Psoas muscle (tissue), 7 donors: ENCODE measurements at regions not wholly inside any gene's neighbourhood (a gene's known extent, or its start where the extent isn't known, plus 50 kb on each side); places are given as distances from the start of the nearest gene placed in this dataset.

ENCODE experiments used
- ATAC-seq, 4 donors: fragments of 200-7000 bp; cut with Tn5 transposase; one replicate each; pipeline ENCODE4 v1.9.1; 2020; ENCODE audit warnings: moderate library complexity in 3 of 4, mild to moderate bottlenecking in 2 of 4
- DNase-seq, 2 donors: peaks; one replicate each; pipeline ENCODE4 v3.0.0-alpha.2; 2020
- H3K27ac ChIP-seq: fragments of 200-600 bp; one replicate; pipeline ENCODE4 v1.8.0; 2022
- H3K27me3 ChIP-seq, 3 donors: fragments of 200-600 bp in 1 of 3; one replicate each; pipeline versions ENCODE4 v1.6.1 to v1.8.0; 2013 to 2022; ENCODE audit warnings: low read length in 2 of 3, mild to moderate bottlenecking in 2 of 3, moderate library complexity in 1 of 3; ENCODE audit not compliant: insufficient read depth in 3 of 3
- H3K36me3 ChIP-seq, 2 donors: fragments of 200-600 bp in 1 of 2; one replicate each; pipeline versions ENCODE4 v1.6.1 to v1.8.0; 2013 to 2022; ENCODE audit warnings: low read depth in 1 of 2, mild to moderate bottlenecking in 1 of 2, moderate library complexity in 1 of 2; ENCODE audit not compliant: insufficient read depth in 1 of 2
- H3K4me1 ChIP-seq: fragments of 200-600 bp; one replicate; pipeline ENCODE4 v1.8.0; 2022
- H3K4me3 ChIP-seq: fragments of 200-600 bp; one replicate; pipeline ENCODE4 v1.8.0; 2022; ENCODE audit warnings: mild to moderate bottlenecking
- H3K9me3 ChIP-seq: fragments of 200-600 bp; one replicate; pipeline ENCODE4 v1.8.0; 2022
- WGBS, 3 donors: extraction: QIAGEN DNeasy Blood & Tissue Kit; methylation state at CpG; one replicate each; pipeline versions ENCODE4 v1.1.6 to v1.1.7; 2013; 5-methylcytosine and 5-hydroxymethylcytosine counted together
- intact Hi-C, 2 donors: fragments of 100-400 bp; cut with DNase I; formaldehyde crosslinking; loops; one replicate each; pipeline versions ENCODE4 v1.11.0 to v1.14.2; 2022
- TF ChIP-seq, protein P1 (sequence below): fragments of 200-600 bp; IDR thresholded peaks from one replicate; pipeline ENCODE4 v1.8.0; 2022; ENCODE audit warnings: antibody characterized with exemption
- donor health status: healthy with polysubstance abuse.
- donor health status: DM: no; HTN: no; CAD: no; lungs with moderate emphysema.
- donor health status: Bipolar disorder and iron deficiency.
- donor health status: healthy.
- donor health status: DM: yes; HTN: yes; CAD: no.
- donor health status: DM: no; HTN: no; CAD: no.
- donor health status: DM: yes; HTN: yes; CAD: no.

DNA sequence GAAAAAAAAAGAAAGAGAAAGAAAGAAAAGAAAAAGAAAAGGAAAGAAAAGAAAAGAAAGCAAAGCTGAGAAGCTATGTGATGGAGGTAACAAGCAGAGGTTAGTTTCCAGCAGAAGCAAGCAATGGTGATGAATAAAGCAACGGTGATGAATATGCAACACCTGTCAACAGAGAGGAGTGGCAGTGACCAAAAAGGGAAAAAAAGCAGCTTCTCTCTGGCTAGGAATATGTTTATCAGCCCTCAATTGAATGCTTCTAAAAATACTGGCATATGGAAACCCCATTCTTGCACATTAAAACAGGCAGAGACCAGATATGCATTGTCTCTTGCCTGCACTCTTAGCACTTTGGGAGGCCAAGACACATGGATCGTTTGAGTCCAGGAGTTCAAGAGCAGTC is 100.9 kb downstream of the GJA1 start:
- no peak for ATAC-seq
- no peaks in the 10 kb centered on the region for H3K36me3 ChIP-seq
- TF ChIP-seq, protein P1, sequence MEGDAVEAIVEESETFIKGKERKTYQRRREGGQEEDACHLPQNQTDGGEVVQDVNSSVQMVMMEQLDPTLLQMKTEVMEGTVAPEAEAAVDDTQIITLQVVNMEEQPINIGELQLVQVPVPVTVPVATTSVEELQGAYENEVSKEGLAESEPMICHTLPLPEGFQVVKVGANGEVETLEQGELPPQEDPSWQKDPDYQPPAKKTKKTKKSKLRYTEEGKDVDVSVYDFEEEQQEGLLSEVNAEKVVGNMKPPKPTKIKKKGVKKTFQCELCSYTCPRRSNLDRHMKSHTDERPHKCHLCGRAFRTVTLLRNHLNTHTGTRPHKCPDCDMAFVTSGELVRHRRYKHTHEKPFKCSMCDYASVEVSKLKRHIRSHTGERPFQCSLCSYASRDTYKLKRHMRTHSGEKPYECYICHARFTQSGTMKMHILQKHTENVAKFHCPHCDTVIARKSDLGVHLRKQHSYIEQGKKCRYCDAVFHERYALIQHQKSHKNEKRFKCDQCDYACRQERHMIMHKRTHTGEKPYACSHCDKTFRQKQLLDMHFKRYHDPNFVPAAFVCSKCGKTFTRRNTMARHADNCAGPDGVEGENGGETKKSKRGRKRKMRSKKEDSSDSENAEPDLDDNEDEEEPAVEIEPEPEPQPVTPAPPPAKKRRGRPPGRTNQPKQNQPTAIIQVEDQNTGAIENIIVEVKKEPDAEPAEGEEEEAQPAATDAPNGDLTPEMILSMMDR, result no peak
- no peaks in the 10 kb centered on the region for H3K9me3 ChIP-seq
- intact Hi-C loops, result no loop called here
- WGBS, 3 donors, result 61 to 71% (median 64%) methylated on average over 2 of the region's 2 CpGs
- H3K4me1 ChIP-seq, result no peaks in the 10 kb centered on the region
- no peak overlapping the region for H3K4me3 ChIP-seq
- H3K27ac ChIP-seq, result no peak overlapping the region
- no peak for DNase-seq
- H3K27me3 ChIP-seq, result no peaks in the 10 kb centered on the region

DNA sequence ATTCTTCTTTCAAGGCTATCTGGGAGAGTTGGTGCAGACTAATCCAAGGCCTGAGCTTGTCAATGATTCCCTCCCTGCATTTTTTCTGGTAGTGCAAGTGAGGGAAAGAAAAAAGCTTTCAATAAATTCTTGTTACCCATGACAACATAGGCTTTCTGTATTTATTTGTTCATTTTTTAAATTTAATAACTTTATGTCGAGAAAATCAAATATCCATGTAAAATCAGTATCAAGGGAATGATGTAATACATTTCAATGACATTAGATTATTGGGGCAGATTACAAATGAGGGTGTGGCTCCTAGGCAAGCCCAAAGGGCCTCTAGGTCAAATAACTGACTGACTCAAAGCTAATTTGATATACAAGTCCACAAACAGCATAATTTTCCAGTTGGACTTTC is 104.0 kb downstream of the GJA1 start:
- TF ChIP-seq, protein P1, result no peak
- Histone ChIP-seq H3K4me3 (no peak overlapping the region), H3K27ac (no peak overlapping the region), H3K9me3 (no peaks in the 10 kb centered on the region), H3K36me3 (no peaks in the 10 kb centered on the region), H3K4me1 (no peaks in the 10 kb centered on the region), H3K27me3 (no peaks in the 10 kb centered on the region)
- DNase-seq, result no peak
- ATAC-seq, result no peak
- intact Hi-C loops, result no loop called here
- 25 to 35% (median 29%) methylated on average over 1 of the region's 1 CpG for WGBS, 3 donors

DNA sequence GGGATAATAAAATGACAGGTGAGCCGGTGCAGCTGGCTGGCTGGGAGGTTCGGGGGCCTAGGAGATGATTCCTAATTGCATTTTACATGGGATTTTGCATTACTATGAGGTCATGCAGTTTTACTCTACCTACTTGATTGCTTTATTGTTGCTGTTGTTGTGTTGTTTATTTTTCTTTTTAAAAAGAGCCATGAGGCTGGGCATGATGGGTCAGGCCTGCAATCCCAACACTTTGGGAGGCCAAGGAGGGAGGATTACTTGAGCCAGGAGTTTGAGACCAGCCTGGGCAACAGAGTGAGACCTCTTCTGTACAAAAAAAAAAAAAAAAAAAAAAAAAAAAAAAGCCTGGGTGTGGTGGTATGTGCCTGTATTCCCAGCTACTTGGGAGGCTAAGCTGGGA is 104.8 kb downstream of the GJA1 start:
- Histone ChIP-seq H3K27me3 (no peaks in the 10 kb centered on the region), H3K4me3 (no peak overlapping the region), H3K9me3 (no peaks in the 10 kb centered on the region), H3K36me3 (no peaks in the 10 kb centered on the region), H3K27ac (no peak overlapping the region), H3K4me1 (no peaks in the 10 kb centered on the region)
- intact Hi-C loops, result no loop called here
- TF ChIP-seq, protein P1, result no peak
- DNase-seq (no peak), ATAC-seq (no peak)
- 40 to 55% (median 45%) methylated on average over 2 of the region's 2 CpGs for WGBS, 3 donors

DNA sequence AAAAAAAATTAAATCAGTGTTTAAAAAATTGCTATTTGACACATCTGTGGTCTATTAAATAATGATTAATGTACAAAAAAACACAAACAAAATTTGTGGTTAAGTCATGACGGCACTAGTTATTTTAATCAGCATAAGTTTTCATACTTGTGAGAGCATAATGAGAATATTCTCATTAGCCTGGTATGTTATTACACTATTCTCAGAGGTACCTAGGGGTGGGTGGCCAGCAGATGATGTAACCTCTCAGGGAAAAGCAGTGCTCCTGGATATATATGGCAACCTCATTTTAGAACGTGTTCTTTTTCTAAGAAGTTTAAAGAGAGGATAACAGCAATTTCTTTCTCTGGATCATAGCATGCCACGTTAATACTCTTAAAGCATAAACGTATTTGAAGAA is 109.2 kb downstream of the GJA1 start:
- H3K36me3 ChIP-seq, result no peaks in the 10 kb centered on the region
- H3K4me3 ChIP-seq, result no peak overlapping the region
- DNase-seq (no peak), ATAC-seq (no peak)
- no peaks in the 10 kb centered on the region for H3K27me3 ChIP-seq
- H3K27ac ChIP-seq, result no peak overlapping the region
- intact Hi-C loops, result no loop called here
- TF ChIP-seq, protein P1, result no peak
- no peaks in the 10 kb centered on the region for H3K4me1 ChIP-seq
- no peaks in the 10 kb centered on the region for H3K9me3 ChIP-seq
- 70 to 78% (median 74%) methylated on average over 4 of the region's 4 CpGs for WGBS, 3 donors

DNA sequence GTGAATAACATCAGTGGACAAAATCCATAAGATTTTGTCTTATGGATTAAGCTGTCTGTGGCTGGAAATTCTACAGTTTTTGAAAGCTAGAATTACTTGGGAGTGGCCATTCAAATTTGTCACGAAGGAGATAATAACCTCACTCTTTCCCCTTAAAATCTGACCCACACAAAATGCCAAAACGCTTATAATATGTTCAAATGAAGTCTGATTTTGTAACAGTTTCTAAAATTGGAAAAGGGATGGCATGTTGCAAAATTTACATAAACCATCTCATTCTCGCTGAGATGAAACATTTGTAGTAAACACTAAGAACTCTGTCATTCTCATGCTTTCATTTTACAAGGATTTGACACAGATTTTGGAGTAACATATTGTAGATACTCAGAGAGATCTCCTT is 112.7 kb downstream of the GJA1 start:
- intact Hi-C loops, result no loop called here
- H3K27ac ChIP-seq, result no peak overlapping the region
- H3K9me3 ChIP-seq, result no peaks in the 10 kb centered on the region
- DNase-seq (no peak), ATAC-seq (no peak)
- no peaks in the 10 kb centered on the region for H3K27me3 ChIP-seq
- TF ChIP-seq, protein P1, result no peak
- H3K4me1 ChIP-seq, result no peaks in the 10 kb centered on the region
- H3K36me3 ChIP-seq, result no peaks in the 10 kb centered on the region
- 35 to 40% (median 37%) methylated on average over 3 of the region's 3 CpGs for WGBS, 3 donors
- no peak overlapping the region for H3K4me3 ChIP-seq
